ENCODE measurements at regions not wholly inside any gene's neighbourhood (a gene's known extent, or its start where the extent isn't known, plus 50 kb on each side); places are given as distances from the start of the nearest gene placed in this dataset.

GRCh38 chr9:89917861-89918260 is 313.0 kb downstream of the GADD45G start:
- intact Hi-C loops (cut with DNase I; ENCODE audit: low total_unique reads): no loop called here
- H3K36me3 ChIP-seq: no peaks in the 10 kb centered on the region
- TF ChIP-seq POLR2AphosphoS5 (IDR thresholded peaks at IDR 0.05) (no peak), CTCF (IDR thresholded peaks at IDR 0.05) (no peak), POLR2A (IDR thresholded peaks at IDR 0.05) (no peak), EP300 (IDR thresholded peaks at IDR 0.05; ENCODE audit: low read depth) (no peak)
- no peaks in the 10 kb centered on the region for H3K9me3 ChIP-seq
- in situ Hi-C loops (cut with MboI; ENCODE audit: low pct_ligation_motif_present in 1 of 4, low pct_unique_long_range_greater_than_20kb in 1 of 4, low sequenced_read_pairs in 3 of 4): loop anchor here in 1 of 4 donors (25.0 kb wide), 1 partner anchor 306 kb away; the partner anchor contains the start of gene GADD45G
- no peak for DNase-seq
- no peaks in the 10 kb centered on the region for H3K27me3 ChIP-seq
- no peak overlapping the region for H3K27ac ChIP-seq
- no peak overlapping the region for H3K4me3 ChIP-seq
- WGBS, 2 donors (ENCODE audit: low coverage in 1 of 2): 95% methylated on average over 6 to 9 of the region's 9 CpGs
- no peaks in the 10 kb centered on the region for H3K4me1 ChIP-seq

- no peaks in the 10 kb centered on the region for H3K9me3 ChIP-seq
- H3K4me1 ChIP-seq: no peaks in the 10 kb centered on the region
- TF ChIP-seq POLR2A (IDR thresholded peaks at IDR 0.05) (no peak), POLR2AphosphoS5 (IDR thresholded peaks at IDR 0.05) (no peak), CTCF (IDR thresholded peaks at IDR 0.05) (peak in 4 of 5 experiments; percentile 18 to 54 (median 37))
- intact Hi-C loops (cut with DNase I; ENCODE audit: low total_unique reads): no loop called here
- peak; percentile 60 for DNase-seq
- H3K36me3 ChIP-seq: no peaks in the 10 kb centered on the region
- 62 to 63% methylated on average over 3 to 12 of the region's 12 CpGs for WGBS, 2 donors (ENCODE audit: low coverage in 1 of 2)
- no peaks in the 10 kb centered on the region for H3K27me3 ChIP-seq
- in situ Hi-C loops (cut with MboI; ENCODE audit: low pct_ligation_motif_present in 1 of 4, low pct_unique_long_range_greater_than_20kb in 1 of 4, low sequenced_read_pairs in 3 of 4): loop anchor here in 1 of 4 donors (25.0 kb wide), 1 partner anchor 307 kb away; the partner anchor contains the start of gene GADD45G
- no peak overlapping the region for H3K4me3 ChIP-seq
- no peak overlapping the region for H3K27ac ChIP-seq
Measured at GRCh38 chr9:89919171-89919681, 314.4 kb downstream of the GADD45G start.

GRCh38 chr9:89920131-89920530 is 315.3 kb downstream of the GADD45G start:
- TF ChIP-seq CTCF (IDR thresholded peaks at IDR 0.05) (no peak), POLR2A (IDR thresholded peaks at IDR 0.05) (no peak), EP300 (IDR thresholded peaks at IDR 0.05; ENCODE audit: low read depth) (no peak), POLR2AphosphoS5 (IDR thresholded peaks at IDR 0.05) (no peak)

GRCh38 chr9:89920951-89921350 is 316.1 kb downstream of the GADD45G start:
- H3K4me1 ChIP-seq: no peaks in the 10 kb centered on the region
- TF ChIP-seq EP300 (IDR thresholded peaks at IDR 0.05; ENCODE audit: low read depth) (no peak), POLR2A (IDR thresholded peaks at IDR 0.05) (no peak), POLR2AphosphoS5 (IDR thresholded peaks at IDR 0.05) (no peak), CTCF (IDR thresholded peaks at IDR 0.05) (no peak)
- in situ Hi-C loops (cut with MboI; ENCODE audit: low pct_ligation_motif_present in 1 of 4, low pct_unique_long_range_greater_than_20kb in 1 of 4, low sequenced_read_pairs in 3 of 4): loop anchor here in 2 of 4 donors (10.0 to 25.0 kb wide), 2 partner anchors 309 to 316 kb away; partner anchors contain the start of gene GADD45G (in 2 of the 2)
- no peak overlapping the region for H3K27ac ChIP-seq
- no peaks in the 10 kb centered on the region for H3K27me3 ChIP-seq
- no peaks in the 10 kb centered on the region for H3K9me3 ChIP-seq
- DNase-seq: no peak
- H3K36me3 ChIP-seq: no peaks in the 10 kb centered on the region
- intact Hi-C loops (cut with DNase I; ENCODE audit: low total_unique reads): no loop called here
- no peak overlapping the region for H3K4me3 ChIP-seq
- WGBS, 2 donors (ENCODE audit: low coverage in 1 of 2): 84 to 100% methylated on average over 4 to 8 of the region's 8 CpGs

More at GRCh38 chr9:89920131-89920530, 315.3 kb downstream of the GADD45G start:
- intact Hi-C loops (cut with DNase I; ENCODE audit: low total_unique reads) (no loop called here), in situ Hi-C loops (cut with MboI; ENCODE audit: low pct_ligation_motif_present in 1 of 4, low pct_unique_long_range_greater_than_20kb in 1 of 4, low sequenced_read_pairs in 3 of 4) (loop anchor here in 2 of 4 donors (10.0 to 25.0 kb wide), 2 partner anchors 308 to 315 kb away; partner anchors contain the start of gene GADD45G (in 2 of the 2))
- Histone ChIP-seq H3K27me3 (no peaks in the 10 kb centered on the region), H3K9me3 (no peaks in the 10 kb centered on the region), H3K4me1 (no peaks in the 10 kb centered on the region), H3K36me3 (no peaks in the 10 kb centered on the region), H3K4me3 (no peak overlapping the region), H3K27ac (no peak overlapping the region)
- DNase-seq: no peak
- WGBS, 2 donors (ENCODE audit: low coverage in 1 of 2): 75 to 89% methylated on average over 2 to 5 of the region's 5 CpGs
